ENCODE measurements at regions not wholly inside any gene's neighbourhood (a gene's known extent, or its start where the extent isn't known, plus 50 kb on each side); places are given as distances from the start of the nearest gene placed in this dataset.

DNA sequence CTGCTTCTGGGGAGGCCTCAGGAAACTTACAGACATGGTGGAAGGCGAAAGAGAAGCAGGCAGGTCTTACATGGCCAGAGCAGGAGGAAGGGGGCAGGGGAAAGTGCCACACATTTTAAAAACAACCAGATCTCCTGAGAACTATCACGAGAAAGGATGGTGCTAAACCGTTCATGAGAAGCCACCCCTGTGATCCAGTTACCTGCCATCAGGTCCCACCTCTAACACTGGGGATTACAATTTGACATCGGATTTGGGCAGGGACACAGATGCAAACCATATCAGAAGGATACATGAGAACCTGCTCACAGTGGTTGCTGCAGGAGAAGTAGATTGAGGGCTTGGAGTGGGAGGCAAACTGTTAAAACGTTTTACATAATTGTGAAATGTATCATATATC lies 152.2 kb downstream of the ADAMTS15 start:
- H3K27me3 ChIP-seq (ENCODE audit: control insufficient read depth in 4 of 4, insufficient read depth in 4 of 4, low read length in 3 of 4) = peaks cover 0 to 3% (median 0%) of the 10 kb centered on the region in 4 donors
- 39% methylated on average over 5 of the region's 5 CpGs for WGBS
- peaks cover 0 to 1% (median 0%) of the 10 kb centered on the region in 4 donors for H3K9me3 ChIP-seq (ENCODE audit: control insufficient read depth in 4 of 4, low read length in 3 of 4)
- DNase-seq (ENCODE audit: low spot score) = no peak
- no peak overlapping the region for H3K4me3 ChIP-seq (ENCODE audit: low read depth in 1 of 3, low read length in 3 of 3)
- H3K4me1 ChIP-seq (ENCODE audit: control insufficient read depth in 4 of 4, insufficient read depth in 4 of 4, low read length in 3 of 4) = no peaks in the 10 kb centered on the region
- H3K9ac ChIP-seq (ENCODE audit: low read depth in 1 of 2, low read length in 2 of 2) = no peak overlapping the region
- no peaks in the 10 kb centered on the region for H3K36me3 ChIP-seq (ENCODE audit: control insufficient read depth in 4 of 4, insufficient read depth in 3 of 4, low read depth in 1 of 4, low read length in 3 of 4)
- H3K27ac ChIP-seq (ENCODE audit: low read depth in 1 of 2, low read length in 2 of 2) = no peak overlapping the region
- TF ChIP-seq EGR1 (IDR thresholded peaks at IDR 0.05; ENCODE audit: low read depth in 2 of 2) (no peak), FOXA2 (IDR thresholded peaks at IDR 0.05) (no peak), YY1 (IDR thresholded peaks at IDR 0.05) (no peak), TAF1 (conservative IDR thresholded peaks at IDR 0.05) (no peak), NR2F2 (IDR thresholded peaks at IDR 0.05) (no peak), GABPA (IDR thresholded peaks at IDR 0.05 in 1 of 2, conservative IDR thresholded peaks at IDR 0.05 in 1 of 2) (no peak), JUND (IDR thresholded peaks at IDR 0.05) (no peak), RAD21 (IDR thresholded peaks at IDR 0.05) (no peak), SP1 (IDR thresholded peaks at IDR 0.05) (no peak), HNF4G (IDR thresholded peaks at IDR 0.05) (no peak), RXRA (IDR thresholded peaks at IDR 0.05) (no peak), HNF4A (conservative IDR thresholded peaks at IDR 0.05) (no peak), FOXA1 (IDR thresholded peaks at IDR 0.05) (no peak)
- TF ChIP-seq, protein P1, sequence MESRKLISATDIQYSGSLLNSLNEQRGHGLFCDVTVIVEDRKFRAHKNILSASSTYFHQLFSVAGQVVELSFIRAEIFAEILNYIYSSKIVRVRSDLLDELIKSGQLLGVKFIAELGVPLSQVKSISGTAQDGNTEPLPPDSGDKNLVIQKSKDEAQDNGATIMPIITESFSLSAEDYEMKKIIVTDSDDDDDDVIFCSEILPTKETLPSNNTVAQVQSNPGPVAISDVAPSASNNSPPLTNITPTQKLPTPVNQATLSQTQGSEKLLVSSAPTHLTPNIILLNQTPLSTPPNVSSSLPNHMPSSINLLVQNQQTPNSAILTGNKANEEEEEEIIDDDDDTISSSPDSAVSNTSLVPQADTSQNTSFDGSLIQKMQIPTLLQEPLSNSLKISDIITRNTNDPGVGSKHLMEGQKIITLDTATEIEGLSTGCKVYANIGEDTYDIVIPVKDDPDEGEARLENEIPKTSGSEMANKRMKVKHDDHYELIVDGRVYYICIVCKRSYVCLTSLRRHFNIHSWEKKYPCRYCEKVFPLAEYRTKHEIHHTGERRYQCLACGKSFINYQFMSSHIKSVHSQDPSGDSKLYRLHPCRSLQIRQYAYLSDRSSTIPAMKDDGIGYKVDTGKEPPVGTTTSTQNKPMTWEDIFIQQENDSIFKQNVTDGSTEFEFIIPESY (IDR thresholded peaks at IDR 0.05) = no peak
- TF ChIP-seq, protein P2, sequence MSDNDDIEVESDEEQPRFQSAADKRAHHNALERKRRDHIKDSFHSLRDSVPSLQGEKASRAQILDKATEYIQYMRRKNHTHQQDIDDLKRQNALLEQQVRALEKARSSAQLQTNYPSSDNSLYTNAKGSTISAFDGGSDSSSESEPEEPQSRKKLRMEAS (IDR thresholded peaks at IDR 0.05) = no peak
- TF ChIP-seq, protein P3, sequence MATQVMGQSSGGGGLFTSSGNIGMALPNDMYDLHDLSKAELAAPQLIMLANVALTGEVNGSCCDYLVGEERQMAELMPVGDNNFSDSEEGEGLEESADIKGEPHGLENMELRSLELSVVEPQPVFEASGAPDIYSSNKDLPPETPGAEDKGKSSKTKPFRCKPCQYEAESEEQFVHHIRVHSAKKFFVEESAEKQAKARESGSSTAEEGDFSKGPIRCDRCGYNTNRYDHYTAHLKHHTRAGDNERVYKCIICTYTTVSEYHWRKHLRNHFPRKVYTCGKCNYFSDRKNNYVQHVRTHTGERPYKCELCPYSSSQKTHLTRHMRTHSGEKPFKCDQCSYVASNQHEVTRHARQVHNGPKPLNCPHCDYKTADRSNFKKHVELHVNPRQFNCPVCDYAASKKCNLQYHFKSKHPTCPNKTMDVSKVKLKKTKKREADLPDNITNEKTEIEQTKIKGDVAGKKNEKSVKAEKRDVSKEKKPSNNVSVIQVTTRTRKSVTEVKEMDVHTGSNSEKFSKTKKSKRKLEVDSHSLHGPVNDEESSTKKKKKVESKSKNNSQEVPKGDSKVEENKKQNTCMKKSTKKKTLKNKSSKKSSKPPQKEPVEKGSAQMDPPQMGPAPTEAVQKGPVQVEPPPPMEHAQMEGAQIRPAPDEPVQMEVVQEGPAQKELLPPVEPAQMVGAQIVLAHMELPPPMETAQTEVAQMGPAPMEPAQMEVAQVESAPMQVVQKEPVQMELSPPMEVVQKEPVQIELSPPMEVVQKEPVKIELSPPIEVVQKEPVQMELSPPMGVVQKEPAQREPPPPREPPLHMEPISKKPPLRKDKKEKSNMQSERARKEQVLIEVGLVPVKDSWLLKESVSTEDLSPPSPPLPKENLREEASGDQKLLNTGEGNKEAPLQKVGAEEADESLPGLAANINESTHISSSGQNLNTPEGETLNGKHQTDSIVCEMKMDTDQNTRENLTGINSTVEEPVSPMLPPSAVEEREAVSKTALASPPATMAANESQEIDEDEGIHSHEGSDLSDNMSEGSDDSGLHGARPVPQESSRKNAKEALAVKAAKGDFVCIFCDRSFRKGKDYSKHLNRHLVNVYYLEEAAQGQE (IDR thresholded peaks at IDR 0.05) = no peak
- TF ChIP-seq, protein P4, sequence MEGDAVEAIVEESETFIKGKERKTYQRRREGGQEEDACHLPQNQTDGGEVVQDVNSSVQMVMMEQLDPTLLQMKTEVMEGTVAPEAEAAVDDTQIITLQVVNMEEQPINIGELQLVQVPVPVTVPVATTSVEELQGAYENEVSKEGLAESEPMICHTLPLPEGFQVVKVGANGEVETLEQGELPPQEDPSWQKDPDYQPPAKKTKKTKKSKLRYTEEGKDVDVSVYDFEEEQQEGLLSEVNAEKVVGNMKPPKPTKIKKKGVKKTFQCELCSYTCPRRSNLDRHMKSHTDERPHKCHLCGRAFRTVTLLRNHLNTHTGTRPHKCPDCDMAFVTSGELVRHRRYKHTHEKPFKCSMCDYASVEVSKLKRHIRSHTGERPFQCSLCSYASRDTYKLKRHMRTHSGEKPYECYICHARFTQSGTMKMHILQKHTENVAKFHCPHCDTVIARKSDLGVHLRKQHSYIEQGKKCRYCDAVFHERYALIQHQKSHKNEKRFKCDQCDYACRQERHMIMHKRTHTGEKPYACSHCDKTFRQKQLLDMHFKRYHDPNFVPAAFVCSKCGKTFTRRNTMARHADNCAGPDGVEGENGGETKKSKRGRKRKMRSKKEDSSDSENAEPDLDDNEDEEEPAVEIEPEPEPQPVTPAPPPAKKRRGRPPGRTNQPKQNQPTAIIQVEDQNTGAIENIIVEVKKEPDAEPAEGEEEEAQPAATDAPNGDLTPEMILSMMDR (IDR thresholded peaks at IDR 0.05; ENCODE audit: low read depth, low read length, missing input control) = no peak
- TF ChIP-seq, protein P5, sequence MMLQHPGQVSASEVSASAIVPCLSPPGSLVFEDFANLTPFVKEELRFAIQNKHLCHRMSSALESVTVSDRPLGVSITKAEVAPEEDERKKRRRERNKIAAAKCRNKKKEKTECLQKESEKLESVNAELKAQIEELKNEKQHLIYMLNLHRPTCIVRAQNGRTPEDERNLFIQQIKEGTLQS (IDR thresholded peaks at IDR 0.05) = no peak
